ENCODE measurements at regions not wholly inside any gene's neighbourhood (a gene's known extent, or its start where the extent isn't known, plus 50 kb on each side); places are given as distances from the start of the nearest gene placed in this dataset.
"Not testable (repeated sequence)": the region's sequence is repeated elsewhere in the genome, so short reads cannot be mapped to it uniquely, and the experiment has no call there.

GRCh38 chr12:97050509-97050908 is 143.5 kb downstream of the NEDD1 start:
- H3K4me3 ChIP-seq (ENCODE audit: insufficient read length, low read depth), result no peak overlapping the region
- no peaks in the 10 kb centered on the region for H3K27me3 ChIP-seq (ENCODE audit: insufficient read depth, insufficient read length)
- H3K36me3 ChIP-seq (ENCODE audit: insufficient read depth, insufficient read length, low read length), result no peaks in the 10 kb centered on the region
- H3K4me1 ChIP-seq (ENCODE audit: insufficient read depth, insufficient read length), result no peaks in the 10 kb centered on the region
- DNase-seq (ENCODE audit: low read depth, low spot score), result no peak
- TF ChIP-seq YY1 (IDR thresholded peaks at IDR 0.05; ENCODE audit: insufficient read depth, insufficient read length) (no peak), ZNF274 (IDR thresholded peaks at IDR 0.05; ENCODE audit: low read depth, low read length) (no peak), SUZ12 (IDR thresholded peaks at IDR 0.05; ENCODE audit: extremely low read depth, insufficient read depth, insufficient read length) (no peak)
- H3K9ac ChIP-seq (ENCODE audit: insufficient read length, low read depth), result no peak overlapping the region
- no peaks in the 10 kb centered on the region; the same call in 1 of the 2 replicates for H3K9me3 ChIP-seq (ENCODE audit: insufficient read depth, low read length)

- no peaks in the 10 kb centered on the region for H3K4me1 ChIP-seq (ENCODE audit: insufficient read depth, insufficient read length)
- no peaks in the 10 kb centered on the region for H3K36me3 ChIP-seq (ENCODE audit: insufficient read depth, insufficient read length, low read length)
- H3K9me3 ChIP-seq (ENCODE audit: insufficient read depth, low read length), result no peaks in the 10 kb centered on the region; the same call in 1 of the 2 replicates
- no peaks in the 10 kb centered on the region for H3K27me3 ChIP-seq (ENCODE audit: insufficient read depth, insufficient read length)
- TF ChIP-seq ZNF274 (IDR thresholded peaks at IDR 0.05; ENCODE audit: low read depth, low read length), result no peak
- TF ChIP-seq YY1 (IDR thresholded peaks at IDR 0.05; ENCODE audit: insufficient read depth, insufficient read length), result no peak
- no peak for TF ChIP-seq SUZ12 (IDR thresholded peaks at IDR 0.05; ENCODE audit: extremely low read depth, insufficient read depth, insufficient read length)
- DNase-seq (ENCODE audit: low read depth, low spot score), result no peak
- no peak overlapping the region for H3K9ac ChIP-seq (ENCODE audit: insufficient read length, low read depth)
- H3K4me3 ChIP-seq (ENCODE audit: insufficient read length, low read depth), result no peak overlapping the region
Observed at GRCh38 chr12:97051341-97051740, 144.3 kb downstream of the NEDD1 start.

- no peak overlapping the region for H3K4me3 ChIP-seq (ENCODE audit: insufficient read length, low read depth)
- no peak for DNase-seq (ENCODE audit: low read depth, low spot score)
- H3K27me3 ChIP-seq (ENCODE audit: insufficient read depth, insufficient read length), result no peaks in the 10 kb centered on the region
- H3K9ac ChIP-seq (ENCODE audit: insufficient read length, low read depth), result no peak overlapping the region
- H3K9me3 ChIP-seq (ENCODE audit: insufficient read depth, low read length), result no peaks in the 10 kb centered on the region; the same call in 1 of the 2 replicates
- TF ChIP-seq YY1 (IDR thresholded peaks at IDR 0.05; ENCODE audit: insufficient read depth, insufficient read length) (no peak), ZNF274 (IDR thresholded peaks at IDR 0.05; ENCODE audit: low read depth, low read length) (no peak), SUZ12 (IDR thresholded peaks at IDR 0.05; ENCODE audit: extremely low read depth, insufficient read depth, insufficient read length) (no peak)
- H3K36me3 ChIP-seq (ENCODE audit: insufficient read depth, insufficient read length, low read length), result no peaks in the 10 kb centered on the region
- H3K4me1 ChIP-seq (ENCODE audit: insufficient read depth, insufficient read length), result no peaks in the 10 kb centered on the region
Observed at GRCh38 chr12:97061171-97061570, 154.1 kb downstream of the NEDD1 start.

- no peaks in the 10 kb centered on the region for H3K36me3 ChIP-seq (ENCODE audit: insufficient read depth, insufficient read length, low read length)
- no peaks in the 10 kb centered on the region for H3K4me1 ChIP-seq (ENCODE audit: insufficient read depth, insufficient read length)
- no peaks in the 10 kb centered on the region for H3K27me3 ChIP-seq (ENCODE audit: insufficient read depth, insufficient read length)
- H3K9me3 ChIP-seq (ENCODE audit: insufficient read depth, low read length), result no peaks in the 10 kb centered on the region
- H3K4me3 ChIP-seq (ENCODE audit: insufficient read length, low read depth), result no peak overlapping the region
- no peak for DNase-seq (ENCODE audit: low read depth, low spot score)
- TF ChIP-seq YY1 (IDR thresholded peaks at IDR 0.05; ENCODE audit: insufficient read depth, insufficient read length), result no peak
- TF ChIP-seq SUZ12 (IDR thresholded peaks at IDR 0.05; ENCODE audit: extremely low read depth, insufficient read depth, insufficient read length), result no peak
- no peak for TF ChIP-seq ZNF274 (IDR thresholded peaks at IDR 0.05; ENCODE audit: low read depth, low read length)
- no peak overlapping the region for H3K9ac ChIP-seq (ENCODE audit: insufficient read length, low read depth)
Observed at GRCh38 chr12:97063292-97063935, 156.4 kb downstream of the NEDD1 start.

- no peaks in the 10 kb centered on the region for H3K9me3 ChIP-seq (ENCODE audit: insufficient read depth, low read length)
- no peak for TF ChIP-seq ZNF274 (IDR thresholded peaks at IDR 0.05; ENCODE audit: low read depth, low read length)
- TF ChIP-seq SUZ12 (IDR thresholded peaks at IDR 0.05; ENCODE audit: extremely low read depth, insufficient read depth, insufficient read length), result no peak
- DNase-seq (ENCODE audit: low read depth, low spot score), result no peak
- no peaks in the 10 kb centered on the region for H3K4me1 ChIP-seq (ENCODE audit: insufficient read depth, insufficient read length)
- H3K36me3 ChIP-seq (ENCODE audit: insufficient read depth, insufficient read length, low read length), result no peaks in the 10 kb centered on the region
- no peaks in the 10 kb centered on the region for H3K27me3 ChIP-seq (ENCODE audit: insufficient read depth, insufficient read length)
- no peak overlapping the region for H3K9ac ChIP-seq (ENCODE audit: insufficient read length, low read depth)
- H3K4me3 ChIP-seq (ENCODE audit: insufficient read length, low read depth), result no peak overlapping the region
Observed at GRCh38 chr12:97075161-97075933, 168.3 kb downstream of the NEDD1 start.

- Histone ChIP-seq H3K9ac (ENCODE audit: insufficient read length, low read depth) (no peak overlapping the region), H3K4me3 (ENCODE audit: insufficient read length, low read depth) (no peak overlapping the region), H3K4me1 (ENCODE audit: insufficient read depth, insufficient read length) (no peaks in the 10 kb centered on the region), H3K27me3 (ENCODE audit: insufficient read depth, insufficient read length) (no peaks in the 10 kb centered on the region), H3K9me3 (ENCODE audit: insufficient read depth, low read length) (no peaks in the 10 kb centered on the region), H3K36me3 (ENCODE audit: insufficient read depth, insufficient read length, low read length) (no peaks in the 10 kb centered on the region)
- no peak for DNase-seq (ENCODE audit: low read depth, low spot score)
- TF ChIP-seq SUZ12 (IDR thresholded peaks at IDR 0.05; ENCODE audit: extremely low read depth, insufficient read depth, insufficient read length) (no peak), ZNF274 (IDR thresholded peaks at IDR 0.05; ENCODE audit: low read depth, low read length) (no peak), YY1 (IDR thresholded peaks at IDR 0.05; ENCODE audit: insufficient read depth, insufficient read length) (no peak)
Observed at GRCh38 chr12:97075934-97076630, 169.0 kb downstream of the NEDD1 start.

- not testable (repeated sequence) for H3K27me3 ChIP-seq (ENCODE audit: insufficient read depth, insufficient read length); H3K4me3 ChIP-seq (ENCODE audit: insufficient read length, low read depth); H3K36me3 ChIP-seq (ENCODE audit: insufficient read depth, insufficient read length, low read length); H3K4me1 ChIP-seq (ENCODE audit: insufficient read depth, insufficient read length); DNase-seq (ENCODE audit: low read depth, low spot score); H3K9me3 ChIP-seq (ENCODE audit: insufficient read depth, low read length); H3K9ac ChIP-seq (ENCODE audit: insufficient read length, low read depth)
Observed at GRCh38 chr12:97076912-97077311, 169.9 kb downstream of the NEDD1 start.
